ENCODE measurements at regions not wholly inside any gene's neighbourhood (a gene's known extent, or its start where the extent isn't known, plus 50 kb on each side); places are given as distances from the start of the nearest gene placed in this dataset.

- H3K4me3 ChIP-seq (replicated peaks in 1 of 2; ENCODE audit: low read depth in 1 of 2, low read length in 2 of 2): no peak overlapping the region
- ATAC-seq (no peak), DNase-seq (ENCODE audit: low read depth, low spot score) (no peak)
- H3K27me3 ChIP-seq (ENCODE audit: insufficient read depth, low read length): peaks cover 28% of the 10 kb centered on the region
- H2AFZ ChIP-seq (ENCODE audit: low read depth, low read length, poor library complexity, severe bottlenecking): no peak overlapping the region
- RAD21 ChIA-PET (ENCODE audit: low non-redundant PET in 1 of 2, low total read pairs in 2 of 2, uncharacterized antibody in 2 of 2, unreplicated experiment in 2 of 2): no interaction called here
- H3K9me2 ChIP-seq (ENCODE audit: insufficient read depth): no peaks in the 10 kb centered on the region
- no peak overlapping the region for H3K27ac ChIP-seq (ENCODE audit: low read depth, low read length)
- no peak for TF ChIP-seq SRF (IDR thresholded peaks at IDR 0.05; ENCODE audit: low read depth)
- no peak for TF ChIP-seq CTCF (IDR thresholded peaks at IDR 0.05 in 2 of 3, conservative IDR thresholded peaks at IDR 0.05 in 1 of 3; ENCODE audit: borderline replicate concordance in 1 of 3, insufficient read depth in 1 of 3, low read depth in 2 of 3, low read length in 2 of 3)
- no peak for TF ChIP-seq FOSL1 (IDR thresholded peaks at IDR 0.05; ENCODE audit: low read depth)
- TF ChIP-seq, protein P1, sequence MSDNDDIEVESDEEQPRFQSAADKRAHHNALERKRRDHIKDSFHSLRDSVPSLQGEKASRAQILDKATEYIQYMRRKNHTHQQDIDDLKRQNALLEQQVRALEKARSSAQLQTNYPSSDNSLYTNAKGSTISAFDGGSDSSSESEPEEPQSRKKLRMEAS (IDR thresholded peaks at IDR 0.05): no peak
- no peak for TF ChIP-seq ZNF274 (IDR thresholded peaks at IDR 0.05; ENCODE audit: low read depth, low read length)
- TF ChIP-seq CBX3 (IDR thresholded peaks at IDR 0.05; ENCODE audit: low read depth): no peak
- TF ChIP-seq ELF1 (IDR thresholded peaks at IDR 0.05; ENCODE audit: borderline replicate concordance, low read depth): no peak
- no peak for TF ChIP-seq ZFX (IDR thresholded peaks at IDR 0.05)
- no peak for TF ChIP-seq TCF7L2 (IDR thresholded peaks at IDR 0.05; ENCODE audit: borderline replicate concordance, extremely low read depth, insufficient read depth, insufficient read length)
- no peak for TF ChIP-seq SIN3A (IDR thresholded peaks at IDR 0.05; ENCODE audit: low read depth)
- TF ChIP-seq SP1 (IDR thresholded peaks at IDR 0.05; ENCODE audit: low read depth): no peak
- POLR2A ChIA-PET: no interaction called here
- no peaks in the 10 kb centered on the region for H4K20me1 ChIP-seq (ENCODE audit: insufficient read depth)
- CTCF ChIA-PET: no interaction called here
- no peak overlapping the region for H3K4me2 ChIP-seq (ENCODE audit: low read length)
- H3K4me1 ChIP-seq (ENCODE audit: control insufficient read depth in 1 of 2, insufficient read depth in 2 of 2, low read length in 2 of 2): no peaks in the 10 kb centered on the region
- H3K9ac ChIP-seq (ENCODE audit: low read length): no peak overlapping the region
- H3K79me2 ChIP-seq (ENCODE audit: insufficient read depth, low read length): no peaks in the 10 kb centered on the region
- intact Hi-C loops (cut with micrococcal nuclease): no loop called here
- no peaks in the 10 kb centered on the region for H3K9me3 ChIP-seq (ENCODE audit: control insufficient read depth in 1 of 2, insufficient read depth in 1 of 2, low read depth in 1 of 2, low read length in 2 of 2)
- BruUV-seq (replicated peaks): no TSS peak
- no peaks in the 10 kb centered on the region for H3K36me3 ChIP-seq (ENCODE audit: control insufficient read depth in 1 of 2, insufficient read depth in 2 of 2, low read length in 2 of 2)
Observed at GRCh38 chrX:69431420-69431819, 72.7 kb upstream of the NALF2 start.
